Keratinocyte (primary cell): ENCODE measurements at regions not wholly inside any gene's neighbourhood (a gene's known extent, or its start where the extent isn't known, plus 50 kb on each side); places are given as distances from the start of the nearest gene placed in this dataset.

Experiments
- CTCF ChIP-seq, 3 experiments: IDR thresholded peaks in 1 of 3; conservative IDR thresholded peaks in 1 of 3; optimal IDR thresholded peaks in 1 of 3; 2 replicates in 2 of 3; 3 replicates in 1 of 3; pipeline versions ENCODE3 to v1.5.1; 2011; ENCODE audit warnings: low read length in 3 of 3, mild to moderate bottlenecking in 3 of 3, moderate library complexity in 2 of 3, control low read depth in 1 of 3, inconsistent platforms in 1 of 3; ENCODE audit not compliant: insufficient read depth in 2 of 3; ENCODE audit errors: extremely low read depth in 1 of 3
- EZH2 ChIP-seq: IDR thresholded peaks from one replicate; pipeline ENCODE4 v1.6.1; 2012; ENCODE audit warnings: inconsistent platforms, mild to moderate bottlenecking, low read length, moderate library complexity

GRCh38 chr13:73922493-73923393, 211.5 kb downstream of the KLF12 start:
- TF ChIP-seq CTCF (optimal IDR thresholded peaks at IDR 0.05 in 1 of 3, IDR thresholded peaks at IDR 0.05 in 1 of 3, conservative IDR thresholded peaks at IDR 0.05 in 1 of 3; ENCODE audit: extremely low read depth in 1 of 3, insufficient read depth in 2 of 3, low read length in 3 of 3) (no peak), EZH2 (no peak)
